Caki2 (cell line): ENCODE measurements at regions not wholly inside any gene's neighbourhood (a gene's known extent, or its start where the extent isn't known, plus 50 kb on each side); places are given as distances from the start of the nearest gene placed in this dataset.

Experiments used
- DNase-seq: peaks from one replicate; pipeline ENCODE4 v3.0.0-alpha.2; 2015; ENCODE audit warnings: low read depth
- in situ Hi-C: cut with HindIII; loops from 2 replicates; pipeline ENCODE4 v1.10.0; 2016; ENCODE audit warnings: low sequenced_read_pairs, low pct_unique_long_range_greater_than_20kb, mixed read lengths

GRCh38 chr12:93274937-93275336 lies 102.8 kb upstream of the NUDT4 start:
- no peak for DNase-seq
- in situ Hi-C loops: no loop called here

- in situ Hi-C loops: no loop called here
- DNase-seq: no peak
Measured at GRCh38 chr12:93275589-93275988, 102.1 kb upstream of the NUDT4 start.

GRCh38 chr12:93279565-93280412 lies 97.9 kb upstream of the NUDT4 start:
- DNase-seq: no peak
- in situ Hi-C loops: no loop called here

- in situ Hi-C loops: no loop called here
- no peak for DNase-seq
Measured at GRCh38 chr12:93287149-93287548, 90.6 kb upstream of the NUDT4 start.

GRCh38 chr12:93288626-93289025 lies 89.1 kb upstream of the NUDT4 start:
- in situ Hi-C loops: no loop called here
- DNase-seq: no peak

GRCh38 chr12:93290391-93290790 lies 87.3 kb upstream of the NUDT4 start:
- no peak for DNase-seq
- in situ Hi-C loops: no loop called here

- in situ Hi-C loops: no loop called here
Measured at GRCh38 chr12:93292213-93292612, 85.5 kb upstream of the NUDT4 start.

GRCh38 chr12:93292731-93293566 lies 84.8 kb upstream of the NUDT4 start:
- DNase-seq: no peak
- in situ Hi-C loops: no loop called here

More at GRCh38 chr12:93292213-93292612, 85.5 kb upstream of the NUDT4 start:
- DNase-seq: no peak

GRCh38 chr12:93297032-93297431 lies 80.7 kb upstream of the NUDT4 start:
- no peak for DNase-seq
- in situ Hi-C loops: no loop called here

- no peak for DNase-seq
- in situ Hi-C loops: no loop called here
Measured at GRCh38 chr12:93297536-93297935, 80.2 kb upstream of the NUDT4 start.

- no peak for DNase-seq
- in situ Hi-C loops: no loop called here
Measured at GRCh38 chr12:93299262-93299846, 78.4 kb upstream of the NUDT4 start.

- DNase-seq: no peak
- in situ Hi-C loops: no loop called here
Measured at GRCh38 chr12:93300611-93301021, 77.1 kb upstream of the NUDT4 start.

GRCh38 chr12:93302331-93303229 lies 75.1 kb upstream of the NUDT4 start:
- no peak for DNase-seq
- in situ Hi-C loops: no loop called here

- in situ Hi-C loops: no loop called here
- DNase-seq: no peak
Measured at GRCh38 chr12:93306636-93307035, 71.1 kb upstream of the NUDT4 start.

GRCh38 chr12:93308281-93308680 lies 69.4 kb upstream of the NUDT4 start:
- in situ Hi-C loops: no loop called here
- no peak for DNase-seq

GRCh38 chr12:93311827-93312226 lies 65.9 kb upstream of the NUDT4 start:
- DNase-seq: no peak
- in situ Hi-C loops: no loop called here

- no peak for DNase-seq
- in situ Hi-C loops: no loop called here
Measured at GRCh38 chr12:93314177-93314497, 63.6 kb upstream of the NUDT4 start.

- in situ Hi-C loops: no loop called here
- no peak for DNase-seq
Measured at GRCh38 chr12:93315385-93315906, 62.3 kb upstream of the NUDT4 start.
